GM04503 (cell line): ENCODE measurements at regions not wholly inside any gene's neighbourhood (a gene's known extent, or its start where the extent isn't known, plus 50 kb on each side); places are given as distances from the start of the nearest gene placed in this dataset.
A peak's percentile ranks its signal among the peaks of the same experiment; 100 is the strongest.

ENCODE experiments used
- DNase-seq: peaks from one replicate; pipeline ENCODE4 v3.0.0-alpha.2; 2012; ENCODE audit warnings: low read depth

DNA sequence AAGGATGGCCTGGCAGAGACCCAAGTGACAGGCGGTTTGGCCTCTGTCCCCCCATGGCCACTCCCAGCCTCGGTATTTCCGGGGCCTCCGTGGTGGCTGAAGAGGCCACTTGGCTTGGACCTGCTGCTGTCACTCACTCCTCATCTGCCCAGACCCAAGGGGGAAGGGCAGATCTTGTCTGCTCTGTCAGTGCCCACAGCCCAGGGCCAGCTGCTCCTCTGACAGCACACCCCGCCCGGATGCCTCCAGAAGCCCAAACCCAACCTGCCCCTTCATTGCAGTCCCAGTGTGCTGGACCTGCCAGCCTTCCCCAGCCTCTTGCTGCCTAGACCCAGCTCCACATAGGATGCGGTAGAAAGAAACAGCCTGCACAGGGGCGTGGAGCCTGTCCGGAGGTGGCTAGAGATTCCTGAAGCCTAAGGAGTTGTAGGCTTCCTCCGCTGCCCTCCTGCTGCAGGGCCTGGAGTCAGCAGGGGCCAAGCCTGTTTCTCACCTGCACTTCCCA lies 52.0 kb downstream of the MAGEF1 start:
- no peak for DNase-seq

DNA sequence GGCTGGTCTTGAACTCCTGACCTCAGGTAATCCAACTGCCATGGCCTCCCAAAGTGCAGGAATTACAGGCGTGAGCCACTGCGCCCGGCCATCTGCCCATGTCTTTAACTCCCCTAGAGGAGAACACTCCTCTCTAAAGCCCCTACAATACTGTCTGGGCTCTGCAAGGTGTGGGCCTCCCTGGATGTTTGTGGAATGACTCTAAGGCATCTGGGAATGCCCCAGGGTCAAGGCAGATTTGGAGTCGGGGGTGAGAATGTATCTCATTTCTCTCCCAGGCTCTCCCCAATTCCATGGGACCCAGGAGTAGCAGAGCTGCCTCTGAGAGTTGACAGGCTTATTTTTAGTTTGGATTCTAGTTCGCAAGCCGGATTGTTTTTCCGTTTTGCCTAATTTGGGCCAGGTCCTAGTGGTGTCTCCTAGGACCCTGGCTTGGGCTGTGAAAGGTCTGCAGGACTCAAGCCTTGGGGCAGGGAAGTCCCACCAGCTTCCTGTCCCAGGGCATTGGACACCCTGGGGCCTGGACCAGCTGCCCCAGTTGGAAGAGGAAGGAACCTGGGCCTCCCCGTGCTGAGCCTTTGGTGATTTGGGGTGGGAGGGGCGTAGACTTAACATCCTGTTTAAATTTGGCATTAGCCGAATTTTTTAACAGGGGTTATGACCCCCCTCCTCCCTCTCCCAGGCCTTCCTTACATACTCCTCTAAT lies 53.5 kb downstream of the MAGEF1 start:
- DNase-seq: no peak

DNA sequence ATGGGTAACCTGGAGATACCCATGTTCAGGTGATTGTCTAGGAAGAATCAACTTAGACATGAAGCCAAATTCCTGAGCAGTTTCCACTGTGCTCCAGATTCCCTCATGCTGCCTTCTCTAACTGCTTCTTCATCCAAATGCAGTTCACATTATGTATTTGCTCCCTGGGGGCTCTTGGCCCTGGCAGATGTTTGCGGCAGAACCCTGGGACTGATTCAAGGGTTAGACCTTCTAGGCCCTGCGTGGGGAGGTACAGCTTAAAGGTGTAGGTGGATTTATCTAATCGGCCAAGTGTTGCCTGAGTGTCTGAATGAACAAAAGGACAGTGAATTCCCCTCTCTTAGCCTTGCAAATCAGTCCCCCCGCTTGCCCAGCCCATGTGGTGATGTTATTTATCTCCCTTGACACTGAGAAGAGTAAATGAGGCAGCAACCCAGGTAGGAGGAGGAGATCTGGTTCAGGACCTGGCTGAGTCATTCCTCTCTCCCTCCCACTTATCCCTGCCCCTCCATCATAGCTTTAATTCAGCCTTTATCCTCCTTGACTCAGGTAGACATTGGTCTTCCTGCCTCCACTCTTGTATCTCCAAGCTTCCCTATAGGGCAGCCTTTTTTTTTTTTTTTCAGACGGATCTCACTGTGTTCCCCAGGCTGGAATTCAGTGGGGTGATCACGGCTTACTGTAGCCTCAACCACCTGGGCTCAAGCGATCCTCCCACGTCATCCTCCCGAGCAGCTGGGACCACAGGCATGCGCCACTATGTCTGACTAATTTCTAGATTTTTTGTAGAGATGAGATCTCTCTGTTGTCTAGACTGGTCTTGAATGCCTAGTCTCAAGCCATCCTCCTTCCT lies 54.8 kb downstream of the MAGEF1 start:
- DNase-seq: no peak

DNA sequence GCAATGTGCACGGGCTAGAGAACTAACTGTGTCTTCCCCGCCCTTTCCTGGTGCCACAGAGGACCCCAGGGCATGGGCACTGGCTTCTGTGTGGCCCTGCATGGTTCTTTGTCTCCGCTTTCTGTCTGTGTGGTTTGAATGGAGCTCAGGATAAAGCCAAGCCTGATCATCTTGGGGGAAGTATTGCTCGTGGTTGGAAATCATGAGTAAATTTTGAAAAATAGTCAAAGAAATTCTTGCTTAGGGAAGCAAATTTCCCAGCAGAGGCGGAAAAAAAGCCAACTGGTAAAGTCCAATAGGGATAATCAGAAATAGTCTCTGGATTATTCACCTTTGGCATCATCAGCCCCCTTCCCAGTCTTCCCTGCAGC lies 55.4 kb downstream of the MAGEF1 start:
- DNase-seq: no peak

DNA sequence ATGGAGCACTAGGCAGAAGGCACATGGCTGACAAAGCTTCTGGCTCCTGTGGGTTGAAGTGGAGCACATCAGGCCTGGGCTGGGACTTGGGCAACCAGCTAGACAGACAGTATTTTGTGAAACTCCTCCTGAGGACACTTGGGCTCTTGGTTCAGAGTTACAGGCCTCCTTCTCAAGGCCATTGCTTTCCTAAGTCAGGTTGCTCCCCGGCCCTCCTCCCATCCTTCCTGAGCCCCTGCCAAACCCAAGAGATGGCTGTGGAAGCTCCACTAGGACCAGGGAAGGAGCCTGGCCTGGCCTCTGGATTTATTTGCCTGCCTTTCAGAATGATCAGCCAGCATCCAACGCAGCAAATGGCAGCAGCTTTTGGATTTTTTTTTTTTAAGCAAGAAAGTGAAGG lies 56.3 kb downstream of the MAGEF1 start:
- DNase-seq: no peak

DNA sequence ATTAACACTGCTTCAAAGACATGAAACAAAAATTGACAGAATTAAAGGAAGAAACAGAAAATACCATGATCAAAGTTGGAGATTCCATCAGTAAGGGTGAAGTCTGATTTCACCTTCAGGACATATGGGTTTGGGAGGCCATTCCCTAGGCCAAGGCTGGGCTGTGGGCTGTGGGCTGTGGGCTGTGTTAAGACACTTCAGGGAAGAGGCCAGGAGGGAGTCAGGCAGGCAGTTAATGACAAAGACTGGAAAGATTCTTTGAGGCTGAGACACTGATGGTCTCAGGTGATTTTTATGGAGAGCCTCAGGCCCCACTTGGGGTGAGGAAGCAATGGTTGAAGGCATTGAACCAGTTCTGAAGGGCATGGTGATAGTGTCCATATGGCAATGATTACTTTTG lies 57.5 kb downstream of the MAGEF1 start:
- no peak for DNase-seq

DNA sequence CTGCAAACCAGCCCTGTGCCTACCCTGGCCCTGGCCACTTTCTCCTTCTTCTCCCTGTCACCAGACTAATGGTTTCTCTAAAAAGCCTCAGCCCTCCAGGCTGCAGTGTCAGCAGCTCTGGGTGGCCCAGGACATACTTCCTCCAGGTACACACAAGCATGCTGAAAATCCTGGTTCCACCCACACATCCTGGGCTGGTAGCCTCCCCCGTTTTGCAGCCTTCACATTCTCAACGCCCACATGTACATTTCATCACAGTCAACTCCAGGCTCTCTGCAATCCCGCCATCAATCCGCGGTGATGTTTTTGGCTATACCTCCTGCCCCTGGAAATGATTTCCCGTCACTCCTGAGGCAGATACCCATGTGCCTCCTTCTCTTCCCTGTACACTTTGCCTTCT lies 59.4 kb downstream of the MAGEF1 start:
- no peak for DNase-seq

DNA sequence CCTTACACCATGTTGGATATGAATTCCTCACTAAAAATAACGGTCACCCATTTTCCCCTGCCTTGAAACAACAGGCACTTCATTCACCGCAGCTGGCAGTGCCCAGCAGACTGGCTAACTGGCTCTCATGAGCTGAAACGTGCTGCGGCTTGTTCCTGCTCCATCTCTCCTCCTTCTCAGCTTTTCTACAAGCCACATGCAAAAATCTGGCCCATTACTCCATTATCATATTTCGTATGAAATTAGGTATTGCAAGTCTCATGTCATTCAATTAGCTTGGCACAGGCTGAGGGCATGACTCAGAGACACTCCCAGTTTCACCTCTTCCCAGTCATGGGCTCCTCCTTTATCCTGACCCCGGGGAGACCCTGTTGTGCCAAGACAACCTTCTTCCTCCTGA lies 60.0 kb downstream of the MAGEF1 start:
- DNase-seq: no peak

DNA sequence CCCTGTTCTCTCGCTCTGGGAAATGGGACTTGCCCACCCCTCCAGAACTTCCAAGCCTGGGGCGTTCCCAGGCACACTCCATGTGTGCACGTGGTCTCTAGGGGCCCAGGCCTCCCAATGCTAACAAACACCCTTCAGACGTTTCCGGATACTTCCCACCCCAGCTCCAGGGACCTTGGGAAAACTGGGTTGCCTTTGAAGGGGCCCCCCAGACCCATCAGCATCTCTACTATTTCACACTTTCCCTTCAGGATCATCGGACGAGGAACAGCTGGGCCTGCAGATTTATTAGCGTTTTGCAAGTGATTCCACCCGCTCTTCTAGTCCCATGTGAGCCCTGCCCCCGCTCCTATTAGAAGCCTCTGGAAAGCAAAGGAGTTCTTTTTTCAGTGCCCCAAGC lies 63.2 kb downstream of the MAGEF1 start:
- DNase-seq: no peak

DNA sequence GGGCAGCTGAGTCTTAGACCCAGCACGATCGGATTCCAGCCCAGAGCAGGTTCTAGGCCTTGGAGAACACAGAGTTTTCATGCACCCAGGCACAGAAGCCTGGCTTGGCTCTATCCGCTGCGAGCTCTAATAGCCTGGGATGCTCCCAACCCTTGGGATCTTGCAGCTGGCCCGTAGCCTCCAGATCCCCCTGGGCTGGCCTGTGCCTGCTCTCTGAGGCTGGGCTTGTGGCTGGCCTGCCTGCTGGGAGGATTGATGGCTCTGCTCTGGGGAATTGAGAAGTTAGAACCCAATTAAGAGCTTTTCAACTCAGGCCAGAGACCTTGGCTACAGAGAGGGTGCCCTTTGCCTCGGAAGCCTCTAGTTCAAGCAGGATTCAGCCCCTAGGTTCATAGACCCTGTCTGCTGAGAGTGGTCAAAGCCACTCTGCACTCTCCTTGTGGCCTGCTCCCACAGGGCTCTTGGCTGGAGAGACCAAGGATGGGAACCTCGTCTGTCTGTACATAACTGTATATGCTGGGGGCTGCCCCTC lies 64.4 kb downstream of the MAGEF1 start:
- no peak for DNase-seq

DNA sequence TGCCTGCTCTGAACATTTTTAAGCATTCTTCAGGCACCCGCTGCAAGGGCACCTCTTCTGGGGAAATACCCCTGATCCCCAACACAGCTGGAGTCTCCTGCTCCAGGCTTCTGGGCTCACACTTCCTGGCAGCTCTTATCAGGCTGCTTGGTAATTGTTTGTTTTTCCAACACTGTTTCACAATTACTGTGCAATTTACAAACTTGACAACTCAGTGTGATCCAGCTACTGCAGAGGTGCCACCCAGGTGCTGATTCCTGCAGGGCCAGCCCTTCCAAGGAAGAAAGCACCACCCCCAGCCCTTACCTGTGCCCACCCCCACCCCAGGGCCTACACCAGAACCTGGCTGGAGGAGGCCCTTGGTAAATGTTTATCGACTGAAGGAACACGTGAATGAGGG lies 66.5 kb downstream of the MAGEF1 start:
- no peak for DNase-seq

DNA sequence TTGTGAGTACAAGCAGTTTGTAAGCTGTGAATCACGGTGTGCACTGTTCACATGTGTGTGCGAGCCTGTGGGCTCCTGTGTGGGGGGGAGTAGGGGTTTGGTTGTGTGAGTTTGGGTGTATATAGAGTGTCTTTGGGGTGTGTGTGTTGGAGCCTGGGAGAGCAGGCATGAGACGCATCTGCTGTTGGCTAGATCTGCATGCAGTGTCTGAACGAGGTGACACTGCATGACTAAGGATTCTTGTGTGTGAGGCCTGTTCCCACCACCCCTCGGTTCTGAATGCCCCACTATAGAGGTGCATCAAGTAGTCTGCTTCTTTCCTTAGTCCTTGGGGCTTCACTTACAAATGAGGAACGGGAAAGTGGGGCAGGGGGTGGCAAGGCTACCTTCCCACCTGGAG lies 68.4 kb downstream of the MAGEF1 start:
- no peak for DNase-seq

DNA sequence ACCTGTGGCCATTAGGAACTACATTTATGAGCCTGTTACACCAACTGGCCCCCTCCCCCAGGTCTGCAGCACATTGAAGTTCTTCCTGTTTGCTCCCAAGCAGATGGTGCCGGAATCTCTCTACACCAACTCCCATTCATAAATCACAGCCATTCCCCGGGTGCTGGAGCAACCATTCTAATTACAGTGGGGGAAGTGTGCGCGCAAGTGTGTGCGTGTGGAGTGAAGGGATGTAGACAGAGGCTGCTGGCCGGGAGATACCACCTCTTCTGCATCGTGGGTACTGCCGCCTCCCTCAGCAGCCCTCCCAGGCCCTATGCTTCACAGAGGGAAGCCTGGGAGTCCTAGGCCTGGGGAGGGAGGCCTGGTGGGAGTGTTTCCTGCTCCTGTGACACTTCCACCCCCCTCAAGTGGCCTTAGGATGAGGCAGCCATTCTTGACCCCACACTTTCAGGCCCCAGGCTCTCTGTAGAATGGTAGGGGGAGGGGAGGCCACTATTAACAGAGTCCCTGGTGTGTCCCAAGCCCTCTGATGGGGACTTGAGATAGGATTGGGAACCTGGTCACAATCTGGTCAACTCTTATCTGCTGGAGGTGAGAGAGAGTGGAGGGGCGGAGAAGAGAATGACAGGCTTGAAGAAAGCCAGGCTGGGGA lies 69.1 kb downstream of the MAGEF1 start:
- no peak for DNase-seq

DNA sequence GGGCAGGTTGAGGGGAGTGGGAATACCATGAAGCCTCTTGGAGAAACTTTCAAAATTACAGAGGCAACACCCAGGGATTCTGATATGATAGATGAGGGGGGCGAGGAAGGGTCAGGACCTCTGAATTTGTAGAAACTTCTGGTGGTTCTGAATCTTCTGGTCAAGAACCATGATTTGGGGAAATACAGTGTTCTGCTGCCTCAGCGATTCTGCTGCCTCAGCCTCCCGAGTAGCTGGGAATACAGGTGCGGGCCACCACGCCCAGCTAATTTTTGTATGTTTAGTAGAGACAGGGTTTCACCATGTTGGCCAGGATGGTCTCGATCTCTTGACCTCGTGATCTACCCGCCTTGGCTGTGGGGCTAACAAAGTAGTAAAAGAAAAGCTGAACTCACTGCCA lies 70.4 kb downstream of the MAGEF1 start:
- DNase-seq: no peak

DNA sequence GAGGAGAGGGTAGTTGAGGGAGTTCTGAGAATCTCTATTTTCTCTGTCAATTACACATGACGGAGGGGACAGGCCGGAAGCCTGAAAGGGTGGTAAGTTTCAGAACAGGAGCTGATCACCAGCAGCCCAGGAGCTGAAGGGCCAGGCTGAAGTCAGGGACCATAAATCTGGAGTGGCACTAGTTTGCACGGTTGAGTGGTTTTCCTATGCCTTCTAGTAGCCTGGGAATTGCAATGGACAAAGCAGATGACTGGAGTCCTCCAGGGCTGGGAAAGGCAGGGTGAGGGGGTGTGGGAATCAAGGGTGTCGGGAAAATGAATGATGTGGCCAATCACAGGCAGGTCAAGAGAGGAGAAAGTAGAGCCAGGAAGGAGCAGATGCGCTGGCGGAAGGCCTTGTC lies 72.5 kb downstream of the MAGEF1 start:
- no peak for DNase-seq

DNA sequence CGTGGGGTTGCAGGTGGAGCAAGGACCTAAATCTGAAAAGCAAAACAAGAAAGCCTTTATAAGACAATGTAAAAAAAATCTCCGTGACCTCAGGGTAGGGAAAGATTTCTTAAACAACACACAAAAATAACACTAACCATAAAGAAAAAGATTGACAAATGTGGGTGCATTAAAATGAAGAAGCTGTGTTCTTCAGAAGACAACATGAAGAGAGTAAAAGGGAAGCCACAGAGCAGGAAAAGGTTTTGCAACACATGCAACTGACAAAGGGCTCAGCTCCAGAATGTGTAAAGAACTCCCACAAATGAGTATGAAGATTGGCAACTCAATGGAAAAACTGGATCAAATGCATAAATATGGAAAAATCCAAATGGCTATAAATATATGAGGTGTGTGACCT lies 74.2 kb downstream of the MAGEF1 start:
- DNase-seq: no peak

DNA sequence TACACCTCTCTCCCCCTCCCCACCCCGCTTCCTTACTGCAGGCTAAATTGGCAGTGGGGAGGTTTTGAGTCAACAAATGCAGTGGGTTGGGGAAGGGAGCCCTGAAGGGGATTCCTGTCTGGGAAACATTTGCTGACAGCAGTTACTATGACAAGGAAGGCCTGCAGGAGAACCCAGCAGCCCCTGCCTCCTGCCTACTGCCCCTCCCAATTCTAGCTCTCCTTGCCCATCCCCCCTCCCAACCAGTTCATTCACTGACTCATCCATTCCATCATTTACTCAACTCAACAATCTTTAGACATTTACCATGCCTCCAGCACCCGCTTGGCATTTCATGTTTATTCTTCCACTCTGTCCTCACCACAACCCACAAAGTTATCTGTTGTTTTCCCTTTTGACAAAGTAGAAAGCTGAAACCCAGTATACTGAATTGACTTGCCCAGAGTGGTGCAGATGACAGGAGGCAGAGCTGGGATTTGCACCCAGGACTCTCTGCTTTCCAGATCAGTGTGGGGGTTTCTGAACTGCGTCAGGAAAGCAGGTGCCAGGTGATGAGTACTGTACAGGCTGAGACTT lies 75.0 kb downstream of the MAGEF1 start:
- DNase-seq: peak; percentile 47

DNA sequence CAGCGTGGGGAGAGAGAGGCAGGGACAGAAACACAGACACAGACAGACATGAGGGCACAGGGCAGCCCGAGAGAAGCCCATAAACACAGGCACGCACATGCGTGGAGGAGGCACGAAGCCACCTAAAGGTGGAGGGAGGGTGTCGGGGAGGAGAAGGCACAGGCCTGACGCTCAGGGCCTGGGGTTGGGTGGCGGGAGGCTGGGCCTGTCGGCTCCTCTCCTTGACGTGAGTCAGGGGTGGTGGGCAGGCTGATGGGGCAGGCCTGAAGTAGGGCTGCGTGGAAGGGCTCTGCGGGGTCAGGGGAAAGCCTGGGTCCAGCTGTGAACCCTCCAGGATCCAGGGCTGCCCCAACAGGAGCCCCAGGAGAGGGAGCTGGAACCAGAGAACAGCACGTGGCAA lies 74.2 kb downstream of the EPHB3 start:
- DNase-seq: no peak

DNA sequence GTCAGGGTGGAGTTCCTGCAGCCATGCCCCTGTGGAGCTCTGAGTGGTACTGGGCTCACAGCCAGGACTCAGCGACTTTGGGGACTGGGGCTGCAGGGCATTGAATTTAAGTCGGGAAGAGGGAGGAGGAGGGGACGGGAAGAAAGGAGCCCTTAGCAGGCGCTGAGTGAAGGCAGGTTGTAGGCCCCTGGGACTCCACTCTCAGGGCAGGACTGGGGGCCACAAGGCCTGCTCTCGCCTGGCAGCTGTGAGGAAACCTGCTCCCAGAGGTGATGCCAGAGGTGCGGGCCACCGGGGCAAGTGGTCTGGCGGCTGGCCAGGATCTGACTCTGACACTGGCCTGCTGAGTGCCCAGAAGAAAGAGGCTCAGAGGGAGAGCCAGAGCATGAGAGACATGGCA lies 73.5 kb downstream of the EPHB3 start:
- no peak for DNase-seq

DNA sequence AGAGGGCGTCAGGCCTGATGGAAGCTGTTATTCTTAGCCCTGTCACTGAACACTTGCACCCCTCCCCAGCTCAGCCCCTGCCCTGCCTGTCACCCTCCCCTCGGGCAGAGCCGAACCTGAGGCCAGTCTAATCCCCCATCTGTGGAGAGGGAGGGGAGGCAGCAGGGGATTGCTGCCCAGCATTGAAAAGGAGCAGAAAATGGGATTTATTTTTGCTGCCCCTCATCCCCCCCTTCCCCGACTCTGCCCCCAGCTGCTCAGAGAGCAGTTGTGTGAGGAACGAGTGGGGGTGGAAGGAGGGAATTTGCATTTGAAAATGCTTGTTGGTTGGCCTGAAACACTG lies 71.6 kb downstream of the EPHB3 start:
- DNase-seq: no peak

DNA sequence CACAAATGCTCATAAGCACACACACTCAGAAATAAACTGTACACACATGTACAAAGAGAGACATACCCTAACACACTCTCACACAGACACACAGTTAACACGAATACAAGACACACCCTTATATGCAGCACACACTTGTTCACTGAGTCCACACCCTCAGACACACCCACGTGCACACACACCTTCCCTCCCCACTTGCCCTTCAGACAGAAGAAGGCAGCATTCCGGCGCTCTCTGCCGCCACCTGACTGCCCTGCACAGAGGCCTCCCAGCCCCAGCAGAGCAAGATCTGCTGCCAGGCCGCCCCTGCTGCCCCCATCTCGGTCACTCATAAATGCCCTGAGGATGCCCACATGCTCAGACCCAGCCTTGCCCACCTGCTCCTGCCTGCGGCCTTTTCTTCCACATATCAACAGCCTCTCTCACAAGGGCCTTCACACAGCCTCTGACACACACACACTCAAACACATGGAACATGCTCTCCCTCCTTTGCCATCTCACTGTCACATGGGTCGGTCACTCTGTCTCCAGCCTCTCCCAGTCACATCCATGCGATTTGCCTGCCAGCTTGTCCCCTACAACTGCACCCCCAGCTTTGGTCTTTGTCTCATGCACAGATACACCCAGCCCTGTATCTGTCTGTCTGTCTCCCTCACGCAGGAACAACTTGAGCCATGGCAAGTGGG lies 71.1 kb downstream of the EPHB3 start:
- no peak for DNase-seq
